Liver (tissue), 3 donors: ENCODE measurements at regions not wholly inside any gene's neighbourhood (a gene's known extent, or its start where the extent isn't known, plus 50 kb on each side); places are given as distances from the start of the nearest gene placed in this dataset.

ENCODE experiments used
- CTCF ChIP-seq: fragments of 150-350 bp; IDR thresholded peaks from 2 replicates; pipeline ENCODE4 v1.5.1; 2017; ENCODE audit warnings: improper control_type of control experiment, low read depth, low read length; ENCODE audit not compliant: missing input control
- EGR1 ChIP-seq, 2 donors: IDR thresholded peaks; 2 replicates each; pipeline ENCODE4 v1.6.1; 2016 to 2018; ENCODE audit warnings: antibody characterized with exemption in 2 of 2, low read depth in 2 of 2
- RAD21 ChIP-seq, 2 donors: IDR thresholded peaks; 2 replicates each; pipeline ENCODE4 v1.6.1; 2016; ENCODE audit warnings: antibody characterized with exemption in 2 of 2, mild to moderate bottlenecking in 2 of 2
- TF ChIP-seq, protein P1 (sequence below): IDR thresholded peaks from 2 replicates; pipeline ENCODE4 v1.6.1; 2016; ENCODE audit warnings: antibody characterized with exemption
- donor health status: healthy.
- donor health status: healthy.

- TF ChIP-seq CTCF, result no peak
- TF ChIP-seq, protein P1, sequence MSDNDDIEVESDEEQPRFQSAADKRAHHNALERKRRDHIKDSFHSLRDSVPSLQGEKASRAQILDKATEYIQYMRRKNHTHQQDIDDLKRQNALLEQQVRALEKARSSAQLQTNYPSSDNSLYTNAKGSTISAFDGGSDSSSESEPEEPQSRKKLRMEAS, result no peak
- no peak for TF ChIP-seq RAD21 (IDR thresholded peaks at IDR 0.05)
- TF ChIP-seq EGR1 (IDR thresholded peaks at IDR 0.05; ENCODE audit: low read depth in 2 of 2), result no peak
Measured at GRCh38 chr9:36461323-36461722, 61.3 kb upstream of the RNF38 start.
